Stimulated activated CD4-positive, alpha-beta T cell treated with anti-CD3 and anti-CD28 coated beads, Interleukin-4, amount 100 ng/mL, for 48 hours (primary cell): ENCODE measurements at regions not wholly inside any gene's neighbourhood (a gene's known extent, or its start where the extent isn't known, plus 50 kb on each side); places are given as distances from the start of the nearest gene placed in this dataset.
"Not testable (repeated sequence)": the region's sequence is repeated elsewhere in the genome, so short reads cannot be mapped to it uniquely, and the experiment has no call there.

ENCODE experiments used
- DNase-seq, 2 donors: peaks; one replicate each; pipeline ENCODE4 v3.0.0-alpha.2; 2020; ENCODE audit warnings: low read depth in 2 of 2

- DNase-seq: no peak
Observed at GRCh38 chr5:74404574-74405508, 235.7 kb downstream of the ENC1 start.

GRCh38 chr5:74403771-74404170 is 236.8 kb downstream of the ENC1 start:
- DNase-seq: no peak

GRCh38 chr5:74402553-74402952 is 238.0 kb downstream of the ENC1 start:
- no peak for DNase-seq

GRCh38 chr5:74401946-74402320 is 238.6 kb downstream of the ENC1 start:
- DNase-seq: no peak

- no peak for DNase-seq
Observed at GRCh38 chr5:74401281-74401945, 239.1 kb downstream of the ENC1 start.

GRCh38 chr5:74400067-74400466 is 240.5 kb downstream of the ENC1 start:
- DNase-seq: no peak

GRCh38 chr5:74396913-74397622 is 243.5 kb downstream of the ENC1 start:
- no peak for DNase-seq

- no peak for DNase-seq
Observed at GRCh38 chr5:74394916-74395880, 245.3 kb downstream of the ENC1 start.

GRCh38 chr5:74394528-74394915 is 246.0 kb downstream of the ENC1 start:
- DNase-seq: no peak

- no peak for DNase-seq
Observed at GRCh38 chr5:74393943-74394342, 246.6 kb downstream of the ENC1 start.

- no peak for DNase-seq
Observed at GRCh38 chr5:74392711-74393351, 247.7 kb downstream of the ENC1 start.

- DNase-seq: no peak
Observed at GRCh38 chr5:74391410-74391809, 249.1 kb downstream of the ENC1 start.

GRCh38 chr5:74390822-74391221 is 249.7 kb downstream of the ENC1 start:
- DNase-seq: no peak

GRCh38 chr5:74390306-74390637 is 250.3 kb downstream of the ENC1 start:
- no peak for DNase-seq

GRCh38 chr5:74389531-74390305 is 250.8 kb downstream of the ENC1 start:
- no peak for DNase-seq

GRCh38 chr5:74388411-74388810 is 252.1 kb downstream of the ENC1 start:
- not testable (repeated sequence) for DNase-seq

- no peak for DNase-seq
Observed at GRCh38 chr5:74386571-74387334, 253.8 kb downstream of the ENC1 start.

GRCh38 chr5:74384851-74385250 is 255.7 kb downstream of the ENC1 start:
- no peak for DNase-seq

GRCh38 chr5:74382987-74383593 is 257.4 kb downstream of the ENC1 start:
- no peak for DNase-seq
